Epithelial cell of esophagus (primary cell): ENCODE measurements at regions not wholly inside any gene's neighbourhood (a gene's known extent, or its start where the extent isn't known, plus 50 kb on each side); places are given as distances from the start of the nearest gene placed in this dataset.
"Not testable (repeated sequence)": the region's sequence is repeated elsewhere in the genome, so short reads cannot be mapped to it uniquely, and the experiment has no call there.

Source experiments
- DNase-seq: peaks from one replicate; pipeline ENCODE4 v3.0.0; 2010; ENCODE audit warnings: low read depth
- H3K4me3 ChIP-seq: 2 replicates; pipeline ENCODE4 v1.5.1; 2011; ENCODE audit warnings: mild to moderate bottlenecking, low read length, control low read depth
- TF ChIP-seq, protein P1 (sequence below): IDR thresholded peaks from 2 replicates; pipeline ENCODE4 v1.5.1; 2011; ENCODE audit warnings: low read depth, mild to moderate bottlenecking, low read length, control low read depth, inconsistent platforms; ENCODE audit not compliant: insufficient read depth; ENCODE audit errors: missing control alignments

DNA sequence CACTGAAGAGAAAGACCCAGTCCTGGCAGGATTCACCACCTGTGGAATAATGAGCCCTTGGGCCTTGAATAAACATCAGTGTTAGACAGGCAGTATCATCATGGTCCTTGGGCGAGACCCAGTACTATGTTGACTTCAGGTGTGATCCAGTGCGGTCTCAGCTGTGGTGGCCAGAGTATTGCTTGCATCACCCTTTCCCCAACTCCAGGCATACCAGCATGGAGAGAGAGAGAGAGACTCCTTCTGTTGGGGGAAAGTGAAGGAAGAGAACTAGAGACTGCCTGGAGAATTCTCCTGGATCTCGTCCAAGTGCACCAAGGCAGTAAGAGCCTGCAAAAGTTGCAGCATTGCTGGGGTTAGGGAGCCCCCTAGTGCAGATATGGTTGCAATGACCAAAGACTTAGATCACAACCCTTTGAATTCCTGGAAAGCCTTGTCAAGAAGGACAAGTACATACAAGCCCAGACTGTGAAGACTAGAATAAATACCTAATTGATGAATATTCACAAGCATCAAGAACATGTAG, 61.1 kb upstream of the VAMP7 start:
- peak; percentile 93 for DNase-seq
- H3K4me3 ChIP-seq: no peak overlapping the region
- TF ChIP-seq, protein P1, sequence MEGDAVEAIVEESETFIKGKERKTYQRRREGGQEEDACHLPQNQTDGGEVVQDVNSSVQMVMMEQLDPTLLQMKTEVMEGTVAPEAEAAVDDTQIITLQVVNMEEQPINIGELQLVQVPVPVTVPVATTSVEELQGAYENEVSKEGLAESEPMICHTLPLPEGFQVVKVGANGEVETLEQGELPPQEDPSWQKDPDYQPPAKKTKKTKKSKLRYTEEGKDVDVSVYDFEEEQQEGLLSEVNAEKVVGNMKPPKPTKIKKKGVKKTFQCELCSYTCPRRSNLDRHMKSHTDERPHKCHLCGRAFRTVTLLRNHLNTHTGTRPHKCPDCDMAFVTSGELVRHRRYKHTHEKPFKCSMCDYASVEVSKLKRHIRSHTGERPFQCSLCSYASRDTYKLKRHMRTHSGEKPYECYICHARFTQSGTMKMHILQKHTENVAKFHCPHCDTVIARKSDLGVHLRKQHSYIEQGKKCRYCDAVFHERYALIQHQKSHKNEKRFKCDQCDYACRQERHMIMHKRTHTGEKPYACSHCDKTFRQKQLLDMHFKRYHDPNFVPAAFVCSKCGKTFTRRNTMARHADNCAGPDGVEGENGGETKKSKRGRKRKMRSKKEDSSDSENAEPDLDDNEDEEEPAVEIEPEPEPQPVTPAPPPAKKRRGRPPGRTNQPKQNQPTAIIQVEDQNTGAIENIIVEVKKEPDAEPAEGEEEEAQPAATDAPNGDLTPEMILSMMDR: peak; percentile 63

DNA sequence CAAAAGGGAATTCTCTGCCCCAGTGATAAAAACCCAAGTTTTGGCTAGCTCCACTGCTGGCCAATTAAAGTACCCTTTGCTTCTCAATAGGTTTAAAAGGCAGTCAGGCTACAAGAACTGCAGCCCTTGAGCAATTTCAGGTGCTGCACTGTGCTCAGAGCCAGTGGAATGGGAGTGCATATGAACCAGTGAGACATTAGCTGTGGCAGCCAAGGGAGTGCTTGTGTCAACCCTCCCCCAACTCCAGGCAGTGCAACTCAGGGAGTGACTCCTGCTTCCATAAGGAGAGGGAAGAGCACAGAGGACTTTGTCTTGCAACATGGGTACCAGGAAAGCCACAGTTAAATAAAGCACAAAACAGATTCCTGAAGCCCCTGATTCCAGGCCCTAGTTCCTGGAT, 61.6 kb upstream of the VAMP7 start:
- peak; percentile 48 for DNase-seq
- TF ChIP-seq, protein P1: no peak
- H3K4me3 ChIP-seq: no peak overlapping the region

DNA sequence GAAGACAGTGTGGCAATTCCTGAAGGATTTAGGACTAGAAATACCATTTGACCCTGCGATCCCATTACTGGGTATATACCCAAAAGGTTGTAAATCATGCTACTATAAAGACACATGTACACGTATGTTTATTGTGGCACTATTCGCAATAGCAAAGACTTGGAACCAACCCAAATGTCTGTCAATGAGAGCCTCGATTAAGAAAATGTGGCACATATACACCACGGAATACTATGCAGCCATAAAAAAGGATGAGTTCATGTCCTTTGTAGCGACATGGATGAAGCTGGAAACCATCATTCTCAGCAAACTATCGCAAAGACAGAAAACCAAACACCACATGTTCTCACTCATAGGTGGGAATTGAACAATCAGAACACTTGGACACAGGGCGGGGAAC, 66.8 kb upstream of the VAMP7 start:
- DNase-seq, H3K4me3 ChIP-seq: not testable (repeated sequence)

DNA sequence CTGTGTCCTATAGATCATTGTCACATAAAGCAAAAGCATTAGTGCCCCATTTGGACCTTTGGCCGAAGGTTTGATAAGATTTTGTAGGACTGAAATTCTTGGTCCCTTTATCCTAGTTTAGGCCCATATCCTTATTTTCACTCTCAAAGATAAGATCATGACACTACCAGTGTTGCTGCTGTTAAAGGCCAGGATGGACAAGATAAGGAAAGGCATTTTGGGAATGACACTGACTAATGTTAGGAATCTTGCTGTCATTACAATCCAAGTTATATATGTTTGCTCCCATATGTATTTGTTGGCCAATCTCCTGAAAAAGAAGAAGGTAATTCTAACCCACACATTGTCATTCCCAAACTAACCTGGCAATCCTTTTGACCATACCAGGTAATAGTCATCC, 101.3 kb upstream of the VAMP7 start:
- TF ChIP-seq, protein P1: no peak
- no peak for DNase-seq
- H3K4me3 ChIP-seq: no peak overlapping the region

DNA sequence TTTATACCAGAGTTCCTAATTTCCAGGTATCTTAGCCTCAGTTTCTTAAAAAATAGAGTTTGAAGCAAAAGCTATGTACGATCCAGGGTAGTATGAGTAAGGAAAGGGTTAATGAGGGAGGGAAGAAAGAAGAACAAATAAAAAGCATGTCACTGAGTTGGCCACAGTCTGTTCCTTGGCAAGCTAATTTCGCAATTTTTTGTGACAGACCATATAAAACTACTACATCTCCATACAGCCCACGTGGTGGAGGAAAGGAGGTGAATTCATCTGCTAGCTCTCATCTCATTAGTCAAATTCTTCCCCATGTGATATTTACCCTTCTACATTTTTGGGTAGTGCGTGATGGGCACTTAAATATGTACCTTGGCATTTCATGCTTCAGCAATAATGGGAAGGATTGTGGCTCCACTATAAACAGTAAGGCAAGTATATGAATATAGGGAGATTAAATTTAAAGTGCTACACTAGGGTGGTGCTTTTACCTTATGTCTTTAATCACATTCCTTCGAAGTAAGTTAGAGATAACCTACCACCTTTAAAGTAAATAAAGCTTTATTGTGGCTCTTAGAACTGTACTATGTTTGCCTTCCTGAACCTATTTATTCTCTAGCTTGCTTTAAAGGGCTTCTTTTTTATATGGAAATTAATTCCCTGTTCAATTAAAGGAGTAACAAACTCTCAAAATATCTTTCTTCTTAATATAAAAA, 102.1 kb upstream of the VAMP7 start:
- H3K4me3 ChIP-seq: no peak overlapping the region
- no peak for DNase-seq
- TF ChIP-seq, protein P1: no peak

DNA sequence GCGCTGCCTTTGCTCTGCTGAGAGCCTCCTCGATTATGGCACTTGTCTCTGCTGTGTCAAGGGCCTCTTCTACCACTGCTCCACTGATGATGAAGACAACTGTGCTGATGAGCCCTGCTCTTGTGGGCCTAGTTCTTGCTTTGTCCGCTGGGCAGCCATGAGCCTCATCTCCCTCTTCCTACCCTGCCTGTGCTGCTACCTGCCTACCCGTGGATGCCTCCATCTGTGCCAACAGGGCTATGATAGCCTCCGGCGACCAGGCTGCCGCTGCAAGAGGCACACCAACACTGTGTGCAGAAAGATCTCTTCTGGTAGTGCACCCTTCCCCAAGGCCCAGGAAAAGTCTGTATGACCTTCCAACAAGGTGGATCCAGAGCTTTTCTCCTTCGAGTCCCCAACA, 106.8 kb upstream of the VAMP7 start:
- TF ChIP-seq, protein P1: no peak
- no peak overlapping the region for H3K4me3 ChIP-seq
- no peak for DNase-seq

DNA sequence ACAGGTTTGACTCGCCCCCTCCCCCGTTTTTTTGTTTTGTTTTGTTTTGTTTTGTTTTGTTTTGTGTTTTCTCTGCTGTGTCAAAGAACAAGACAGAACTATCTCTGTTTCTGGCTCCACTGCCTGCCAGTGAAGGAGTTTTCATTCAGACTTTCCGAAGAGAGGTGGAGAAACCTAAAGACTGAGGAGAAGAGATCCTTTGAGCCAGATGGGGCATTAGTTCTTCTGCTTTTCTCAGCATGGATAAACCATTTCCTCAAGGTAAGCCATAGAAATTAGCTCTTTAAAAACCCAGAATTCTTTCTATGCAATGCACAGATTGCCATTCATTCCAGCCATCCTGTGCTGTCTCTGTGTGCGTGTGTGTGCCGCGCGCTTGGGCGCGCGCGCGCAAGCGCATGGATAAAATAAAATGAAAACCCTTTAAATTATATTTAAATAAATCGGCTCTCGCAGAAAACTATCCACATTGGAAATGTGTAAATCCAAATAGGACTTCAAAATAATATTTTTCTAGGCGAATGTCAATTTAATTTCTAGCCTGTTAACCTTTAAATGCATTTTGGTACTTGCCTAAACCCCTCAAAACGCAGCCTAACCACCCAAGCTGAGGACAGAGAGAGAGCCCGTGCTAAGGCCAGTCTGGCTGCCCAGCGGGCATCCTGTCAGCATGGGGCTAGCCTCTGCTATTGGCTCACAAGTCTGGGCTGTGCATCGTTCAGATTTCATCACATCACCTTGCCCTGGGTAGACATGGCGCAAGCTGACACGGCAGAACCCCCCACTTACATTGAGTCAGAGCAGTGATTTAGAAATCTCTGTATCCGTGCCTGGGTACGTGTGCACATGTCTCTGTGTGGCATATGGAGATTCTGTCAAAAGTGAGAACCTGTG, 113.0 kb upstream of the VAMP7 start:
- TF ChIP-seq, protein P1: no peak
- peak; percentile 83 for DNase-seq
- peak overlapping the region; percentile 57 for H3K4me3 ChIP-seq
